Ishikawa (cell line): ENCODE measurements at regions not wholly inside any gene's neighbourhood (a gene's known extent, or its start where the extent isn't known, plus 50 kb on each side); places are given as distances from the start of the nearest gene placed in this dataset.

Experiments
- CEBPB ChIP-seq: IDR thresholded peaks from 2 replicates; pipeline ENCODE4 v1.6.1; 2012
- CREB1 ChIP-seq: IDR thresholded peaks from 2 replicates; pipeline ENCODE4 v1.6.1; 2012; ENCODE audit warnings: low read depth
- EGR1 ChIP-seq: IDR thresholded peaks from 2 replicates; pipeline ENCODE4 v1.6.1; 2012
- EP300 ChIP-seq: IDR thresholded peaks from 2 replicates; pipeline ENCODE4 v1.6.1; 2012; ENCODE audit warnings: borderline replicate concordance
- FOXM1 ChIP-seq: IDR thresholded peaks from 2 replicates; pipeline ENCODE4 v1.6.1; 2012; ENCODE audit warnings: low read depth, borderline replicate concordance
- NFIC ChIP-seq: IDR thresholded peaks from 2 replicates; pipeline ENCODE4 v1.6.1; 2012
- RAD21 ChIP-seq: IDR thresholded peaks from 2 replicates; pipeline ENCODE4 v1.6.1; 2012; ENCODE audit warnings: low read depth
- TAF1 ChIP-seq: IDR thresholded peaks from 2 replicates; pipeline ENCODE4 v1.6.1; 2012; ENCODE audit warnings: low read depth, mild to moderate bottlenecking
- TCF12 ChIP-seq: IDR thresholded peaks from 2 replicates; pipeline ENCODE4 v1.6.1; 2012; ENCODE audit warnings: low read depth
- TEAD4 ChIP-seq: IDR thresholded peaks from 2 replicates; pipeline ENCODE4 v1.6.1; 2012
- YY1 ChIP-seq: IDR thresholded peaks from 2 replicates; pipeline ENCODE4 v1.6.1; 2012; ENCODE audit warnings: low read depth
- ZBTB7A ChIP-seq: IDR thresholded peaks from 2 replicates; pipeline ENCODE4 v1.6.1; 2012; ENCODE audit warnings: low read depth
- TF ChIP-seq, protein P1 (sequence below): IDR thresholded peaks from 2 replicates; pipeline ENCODE4 v1.6.1; 2012
- TF ChIP-seq, protein P2 (sequence below): IDR thresholded peaks from 2 replicates; pipeline ENCODE4 v1.6.1; 2012
- TF ChIP-seq, protein P3 (sequence below): IDR thresholded peaks from 2 replicates; pipeline ENCODE4 v1.6.1; 2012; ENCODE audit warnings: low read depth, mild to moderate bottlenecking

DNA sequence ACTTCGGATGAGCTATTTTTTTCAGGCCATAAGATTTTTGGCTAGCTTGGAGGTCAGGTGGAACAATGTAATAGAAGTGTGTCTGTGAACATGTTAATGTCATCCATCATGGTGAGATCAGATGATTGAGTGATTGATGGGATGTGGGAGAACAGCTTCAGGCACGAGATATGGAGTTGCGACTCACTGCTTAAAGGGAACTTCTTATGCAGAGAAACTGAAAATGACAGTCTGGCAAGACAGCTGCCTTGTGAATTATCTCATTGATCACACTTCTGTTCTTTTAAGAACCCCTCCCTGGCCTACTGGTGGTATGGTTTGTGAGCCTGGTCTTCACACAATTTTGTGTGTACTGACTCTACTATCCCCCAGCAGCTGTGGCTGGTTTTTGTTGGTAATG is 96.0 kb downstream of the OLFM4 start:
- TF ChIP-seq FOXM1 = no peak
- no peak for TF ChIP-seq YY1
- TF ChIP-seq, protein P1, sequence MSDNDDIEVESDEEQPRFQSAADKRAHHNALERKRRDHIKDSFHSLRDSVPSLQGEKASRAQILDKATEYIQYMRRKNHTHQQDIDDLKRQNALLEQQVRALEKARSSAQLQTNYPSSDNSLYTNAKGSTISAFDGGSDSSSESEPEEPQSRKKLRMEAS = no peak
- TF ChIP-seq RAD21 = no peak
- no peak for TF ChIP-seq CREB1
- TF ChIP-seq TCF12 = no peak
- no peak for TF ChIP-seq ZBTB7A
- no peak for TF ChIP-seq CEBPB
- TF ChIP-seq, protein P2, sequence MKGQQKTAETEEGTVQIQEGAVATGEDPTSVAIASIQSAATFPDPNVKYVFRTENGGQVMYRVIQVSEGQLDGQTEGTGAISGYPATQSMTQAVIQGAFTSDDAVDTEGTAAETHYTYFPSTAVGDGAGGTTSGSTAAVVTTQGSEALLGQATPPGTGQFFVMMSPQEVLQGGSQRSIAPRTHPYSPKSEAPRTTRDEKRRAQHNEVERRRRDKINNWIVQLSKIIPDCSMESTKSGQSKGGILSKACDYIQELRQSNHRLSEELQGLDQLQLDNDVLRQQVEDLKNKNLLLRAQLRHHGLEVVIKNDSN = no peak
- no peak for TF ChIP-seq TAF1
- TF ChIP-seq TEAD4 = no peak
- TF ChIP-seq, protein P3, sequence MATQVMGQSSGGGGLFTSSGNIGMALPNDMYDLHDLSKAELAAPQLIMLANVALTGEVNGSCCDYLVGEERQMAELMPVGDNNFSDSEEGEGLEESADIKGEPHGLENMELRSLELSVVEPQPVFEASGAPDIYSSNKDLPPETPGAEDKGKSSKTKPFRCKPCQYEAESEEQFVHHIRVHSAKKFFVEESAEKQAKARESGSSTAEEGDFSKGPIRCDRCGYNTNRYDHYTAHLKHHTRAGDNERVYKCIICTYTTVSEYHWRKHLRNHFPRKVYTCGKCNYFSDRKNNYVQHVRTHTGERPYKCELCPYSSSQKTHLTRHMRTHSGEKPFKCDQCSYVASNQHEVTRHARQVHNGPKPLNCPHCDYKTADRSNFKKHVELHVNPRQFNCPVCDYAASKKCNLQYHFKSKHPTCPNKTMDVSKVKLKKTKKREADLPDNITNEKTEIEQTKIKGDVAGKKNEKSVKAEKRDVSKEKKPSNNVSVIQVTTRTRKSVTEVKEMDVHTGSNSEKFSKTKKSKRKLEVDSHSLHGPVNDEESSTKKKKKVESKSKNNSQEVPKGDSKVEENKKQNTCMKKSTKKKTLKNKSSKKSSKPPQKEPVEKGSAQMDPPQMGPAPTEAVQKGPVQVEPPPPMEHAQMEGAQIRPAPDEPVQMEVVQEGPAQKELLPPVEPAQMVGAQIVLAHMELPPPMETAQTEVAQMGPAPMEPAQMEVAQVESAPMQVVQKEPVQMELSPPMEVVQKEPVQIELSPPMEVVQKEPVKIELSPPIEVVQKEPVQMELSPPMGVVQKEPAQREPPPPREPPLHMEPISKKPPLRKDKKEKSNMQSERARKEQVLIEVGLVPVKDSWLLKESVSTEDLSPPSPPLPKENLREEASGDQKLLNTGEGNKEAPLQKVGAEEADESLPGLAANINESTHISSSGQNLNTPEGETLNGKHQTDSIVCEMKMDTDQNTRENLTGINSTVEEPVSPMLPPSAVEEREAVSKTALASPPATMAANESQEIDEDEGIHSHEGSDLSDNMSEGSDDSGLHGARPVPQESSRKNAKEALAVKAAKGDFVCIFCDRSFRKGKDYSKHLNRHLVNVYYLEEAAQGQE = no peak
- no peak for TF ChIP-seq EP300
- no peak for TF ChIP-seq EGR1
- no peak for TF ChIP-seq NFIC

DNA sequence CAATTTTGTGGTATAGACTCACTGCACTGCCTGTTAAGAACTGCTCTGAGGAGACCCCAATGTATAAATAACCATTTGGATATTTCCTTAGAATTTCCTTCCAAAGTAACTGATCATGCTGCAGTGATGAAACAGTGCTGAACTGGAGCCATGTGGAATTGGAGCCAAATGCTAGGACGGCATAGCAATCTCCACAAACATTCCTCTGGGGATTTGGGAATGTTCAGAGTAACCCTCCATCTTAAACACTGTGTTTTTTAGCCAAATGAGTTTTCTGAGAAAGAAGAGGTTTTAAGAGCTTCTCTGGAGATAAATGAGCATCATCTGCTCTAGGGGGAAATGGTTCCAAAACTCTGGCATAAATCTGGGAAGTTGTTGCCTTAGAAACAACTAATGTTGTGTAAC is 98.2 kb downstream of the OLFM4 start:
- TF ChIP-seq CEBPB = no peak

DNA sequence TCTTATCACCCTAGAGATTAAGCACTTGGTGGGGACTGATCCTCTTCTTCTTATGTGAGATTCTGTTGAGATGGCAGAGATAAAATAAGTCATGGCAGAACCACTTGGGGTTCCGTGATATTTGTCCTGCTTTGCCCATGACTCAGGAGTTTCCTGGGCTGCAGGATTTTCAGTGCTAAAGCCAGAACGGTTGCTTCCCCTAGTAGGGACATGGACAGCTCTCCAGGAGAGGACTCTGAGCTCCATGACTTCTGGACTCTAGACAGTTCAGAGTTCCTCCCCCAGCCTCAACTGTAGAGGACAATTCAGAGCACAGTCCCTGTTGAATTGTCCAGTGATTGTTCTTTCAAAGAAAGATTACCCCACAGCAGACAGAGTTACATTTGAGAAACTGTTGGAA is 98.8 kb downstream of the OLFM4 start:
- TF ChIP-seq YY1 (no peak), CREB1 (no peak), ZBTB7A (no peak), TEAD4 (no peak), FOXM1 (no peak), NFIC (no peak), CEBPB (no peak), TCF12 (no peak), EGR1 (no peak), RAD21 (no peak), EP300 (no peak), TAF1 (no peak)
- TF ChIP-seq, protein P3 = no peak
- TF ChIP-seq, protein P2 = no peak
- TF ChIP-seq, protein P1 = no peak

DNA sequence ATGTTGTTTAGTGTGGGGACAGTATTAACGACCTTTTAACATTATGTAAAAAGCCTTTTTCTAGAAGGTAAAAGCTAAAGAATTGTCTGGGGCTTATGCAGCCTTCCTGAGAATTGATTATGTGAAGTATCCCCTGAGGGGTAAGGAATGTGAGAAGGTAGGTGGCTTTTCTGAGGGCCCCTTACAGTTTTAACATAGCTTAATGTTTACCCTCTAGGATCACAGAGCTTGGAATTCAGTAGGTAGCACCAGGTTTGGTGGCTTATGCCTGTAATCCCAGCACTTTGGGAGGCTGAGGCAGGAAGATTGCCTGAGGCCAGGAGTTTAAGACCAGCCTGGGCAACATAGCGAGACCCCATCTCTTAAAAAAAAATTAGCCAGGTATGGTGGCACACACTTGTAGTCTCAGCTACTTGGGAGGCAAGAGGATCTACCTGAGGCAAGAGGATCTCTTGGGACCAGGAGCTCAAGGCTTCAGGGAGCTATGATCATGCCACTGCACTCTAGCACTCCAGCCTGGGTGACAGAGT is 101.3 kb downstream of the OLFM4 start:
- TF ChIP-seq, protein P2 = no peak
- TF ChIP-seq RAD21 (no peak), FOXM1 (no peak), CREB1 (no peak), EGR1 (no peak), TAF1 (no peak)

DNA sequence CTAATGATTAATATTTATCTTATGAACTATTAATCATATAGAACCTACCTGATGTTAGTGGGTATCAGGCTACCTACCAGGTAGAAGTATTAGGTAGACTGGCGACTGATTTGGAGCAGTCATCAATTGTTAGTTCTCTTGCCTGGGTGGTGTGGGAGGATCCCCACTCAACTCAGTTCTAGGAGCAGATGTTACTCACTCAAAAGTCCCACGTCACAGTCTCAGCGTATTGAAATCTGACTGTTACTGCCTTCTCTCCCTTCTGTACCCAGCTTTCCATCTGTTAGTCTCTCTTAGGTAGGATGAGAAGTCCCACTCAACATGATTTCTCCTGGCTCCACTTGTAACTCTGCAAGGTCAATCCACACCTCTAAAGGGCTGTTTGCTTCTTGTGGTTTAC is 102.7 kb downstream of the OLFM4 start:
- TF ChIP-seq, protein P3 = no peak
- no peak for TF ChIP-seq RAD21
- no peak for TF ChIP-seq YY1
- TF ChIP-seq, protein P2 = no peak
- no peak for TF ChIP-seq TAF1
- no peak for TF ChIP-seq CREB1
- TF ChIP-seq NFIC = no peak
- TF ChIP-seq ZBTB7A = no peak
- TF ChIP-seq TCF12 = no peak
- TF ChIP-seq EGR1 = no peak
- TF ChIP-seq, protein P1 = no peak
- no peak for TF ChIP-seq EP300
- no peak for TF ChIP-seq FOXM1
- TF ChIP-seq TEAD4 = no peak
- no peak for TF ChIP-seq CEBPB
